Ovary (tissue), 3 donors: ENCODE measurements at regions not wholly inside any gene's neighbourhood (a gene's known extent, or its start where the extent isn't known, plus 50 kb on each side); places are given as distances from the start of the nearest gene placed in this dataset.

Experiments used
- CTCF ChIP-seq, 3 donors: fragments of 450-650 bp in 2 of 3; fragments of 200-600 bp in 1 of 3; IDR thresholded peaks; one replicate each; pipeline versions ENCODE4 v1.5.1 to v1.8.0; 2016 to 2022; ENCODE audit warnings: antibody characterized with exemption in 3 of 3, mild to moderate bottlenecking in 1 of 3
- POLR2A ChIP-seq: fragments of 450-650 bp; IDR thresholded peaks from one replicate; pipeline ENCODE4 v1.6.1; 2017; ENCODE audit warnings: antibody characterized with exemption, mild to moderate bottlenecking, moderate library complexity
- donor health status: DM: no; HTN: no; CAD: no.

- no peak for TF ChIP-seq CTCF (IDR thresholded peaks at IDR 0.05)
- no peak for TF ChIP-seq POLR2A
Measured at GRCh38 chr3:110178965-110179364, 841.6 kb upstream of the DPPA4 start.
